ENCODE measurements at regions not wholly inside any gene's neighbourhood (a gene's known extent, or its start where the extent isn't known, plus 50 kb on each side); places are given as distances from the start of the nearest gene placed in this dataset.
A peak's percentile ranks its signal among the peaks of the same experiment; 100 is the strongest.

DNA sequence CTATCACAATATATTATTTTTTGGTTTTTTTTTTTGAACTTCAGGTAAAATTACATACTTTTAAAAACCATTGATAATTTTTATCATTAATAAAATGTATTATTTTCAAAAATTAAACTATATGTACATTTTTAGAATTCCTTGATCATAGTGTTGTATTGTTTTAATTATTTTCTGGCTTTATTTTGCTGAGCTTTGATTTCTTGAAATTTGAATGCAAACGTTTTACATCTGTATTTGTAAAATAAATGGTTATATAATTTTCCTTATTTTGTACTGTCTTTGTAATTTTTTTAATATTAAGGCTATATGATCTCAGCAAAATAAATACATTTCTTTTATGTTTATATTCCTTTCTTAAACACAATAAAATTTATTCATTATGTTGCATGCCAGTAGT is 125.6 kb downstream of the KIF2B start:
- TF ChIP-seq, protein P1, sequence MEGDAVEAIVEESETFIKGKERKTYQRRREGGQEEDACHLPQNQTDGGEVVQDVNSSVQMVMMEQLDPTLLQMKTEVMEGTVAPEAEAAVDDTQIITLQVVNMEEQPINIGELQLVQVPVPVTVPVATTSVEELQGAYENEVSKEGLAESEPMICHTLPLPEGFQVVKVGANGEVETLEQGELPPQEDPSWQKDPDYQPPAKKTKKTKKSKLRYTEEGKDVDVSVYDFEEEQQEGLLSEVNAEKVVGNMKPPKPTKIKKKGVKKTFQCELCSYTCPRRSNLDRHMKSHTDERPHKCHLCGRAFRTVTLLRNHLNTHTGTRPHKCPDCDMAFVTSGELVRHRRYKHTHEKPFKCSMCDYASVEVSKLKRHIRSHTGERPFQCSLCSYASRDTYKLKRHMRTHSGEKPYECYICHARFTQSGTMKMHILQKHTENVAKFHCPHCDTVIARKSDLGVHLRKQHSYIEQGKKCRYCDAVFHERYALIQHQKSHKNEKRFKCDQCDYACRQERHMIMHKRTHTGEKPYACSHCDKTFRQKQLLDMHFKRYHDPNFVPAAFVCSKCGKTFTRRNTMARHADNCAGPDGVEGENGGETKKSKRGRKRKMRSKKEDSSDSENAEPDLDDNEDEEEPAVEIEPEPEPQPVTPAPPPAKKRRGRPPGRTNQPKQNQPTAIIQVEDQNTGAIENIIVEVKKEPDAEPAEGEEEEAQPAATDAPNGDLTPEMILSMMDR (IDR thresholded peaks at IDR 0.05; ENCODE audit: low read length): no peak
- TF ChIP-seq EZH2 (IDR thresholded peaks at IDR 0.05; ENCODE audit: borderline replicate concordance, low read length): no peak
- Histone ChIP-seq H3K36me3 (ENCODE audit: insufficient read depth, low read length) (no peaks in the 10 kb centered on the region), H2AFZ (ENCODE audit: low read length) (no peak overlapping the region), H3K9ac (ENCODE audit: low read length) (no peak overlapping the region), H3K9me3 (ENCODE audit: low read length) (no peaks in the 10 kb centered on the region), H3K9me2 (ENCODE audit: low read depth, low read length) (no peaks in the 10 kb centered on the region), H3K4me1 (ENCODE audit: insufficient read depth, low read length, severe bottlenecking) (no peaks in the 10 kb centered on the region), H4K20me1 (ENCODE audit: insufficient read depth, low read length) (no peaks in the 10 kb centered on the region), H3K79me2 (ENCODE audit: insufficient read depth, low read length) (no peaks in the 10 kb centered on the region), H3K4me2 (ENCODE audit: low read length) (no peak overlapping the region), H3K27me3 (ENCODE audit: insufficient read depth, low read length) (no peaks in the 10 kb centered on the region), H3K27ac (ENCODE audit: low read depth, low read length, poor library complexity, severe bottlenecking) (no peak overlapping the region), H3F3A (ENCODE audit: insufficient read depth, low read length) (no peaks in the 10 kb centered on the region), H3K4me3 (ENCODE audit: low read depth, low read length, poor library complexity, severe bottlenecking) (no peak overlapping the region)

DNA sequence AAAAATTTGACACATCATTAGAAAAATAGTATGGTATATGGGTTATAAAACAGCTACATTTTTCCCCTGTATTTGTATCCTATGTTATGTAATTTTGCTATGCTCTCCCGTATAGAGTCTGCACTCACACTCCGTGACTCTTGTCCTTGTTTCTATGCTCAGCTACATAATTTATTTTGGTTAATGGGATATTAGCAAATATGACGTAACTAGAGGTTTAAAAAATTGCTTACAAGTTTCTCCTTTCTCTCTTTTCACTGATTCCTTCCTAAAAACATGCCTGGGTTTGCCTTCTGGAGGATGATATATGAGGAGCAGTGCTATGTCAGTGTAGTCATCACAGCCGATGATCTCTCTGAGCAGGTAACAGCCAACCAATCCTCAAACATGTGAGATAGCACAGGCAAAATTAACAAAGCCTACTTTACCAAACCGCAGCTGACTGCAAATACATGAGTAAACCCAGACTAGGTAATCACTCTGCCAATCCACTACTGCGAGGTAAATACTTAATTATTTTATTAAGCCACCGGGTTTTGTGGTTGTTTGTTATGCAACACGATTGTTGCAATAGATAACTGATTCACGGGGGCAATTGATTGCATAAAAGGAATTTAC is 126.9 kb downstream of the KIF2B start:
- Histone ChIP-seq H2AFZ (ENCODE audit: low read length) (no peak overlapping the region), H3K9me3 (ENCODE audit: low read length) (no peaks in the 10 kb centered on the region), H3K9ac (ENCODE audit: low read length) (no peak overlapping the region), H4K20me1 (ENCODE audit: insufficient read depth, low read length) (no peaks in the 10 kb centered on the region), H3K36me3 (ENCODE audit: insufficient read depth, low read length) (no peaks in the 10 kb centered on the region), H3F3A (ENCODE audit: insufficient read depth, low read length) (no peaks in the 10 kb centered on the region), H3K4me2 (ENCODE audit: low read length) (no peak overlapping the region), H3K79me2 (ENCODE audit: insufficient read depth, low read length) (no peaks in the 10 kb centered on the region), H3K9me2 (ENCODE audit: low read depth, low read length) (no peaks in the 10 kb centered on the region), H3K27me3 (ENCODE audit: insufficient read depth, low read length) (no peaks in the 10 kb centered on the region), H3K4me1 (ENCODE audit: insufficient read depth, low read length, severe bottlenecking) (no peaks in the 10 kb centered on the region), H3K4me3 (ENCODE audit: low read depth, low read length, poor library complexity, severe bottlenecking) (no peak overlapping the region), H3K27ac (ENCODE audit: low read depth, low read length, poor library complexity, severe bottlenecking) (no peak overlapping the region)
- TF ChIP-seq, protein P1 (IDR thresholded peaks at IDR 0.05; ENCODE audit: low read length): no peak
- TF ChIP-seq EZH2 (IDR thresholded peaks at IDR 0.05; ENCODE audit: borderline replicate concordance, low read length): no peak

DNA sequence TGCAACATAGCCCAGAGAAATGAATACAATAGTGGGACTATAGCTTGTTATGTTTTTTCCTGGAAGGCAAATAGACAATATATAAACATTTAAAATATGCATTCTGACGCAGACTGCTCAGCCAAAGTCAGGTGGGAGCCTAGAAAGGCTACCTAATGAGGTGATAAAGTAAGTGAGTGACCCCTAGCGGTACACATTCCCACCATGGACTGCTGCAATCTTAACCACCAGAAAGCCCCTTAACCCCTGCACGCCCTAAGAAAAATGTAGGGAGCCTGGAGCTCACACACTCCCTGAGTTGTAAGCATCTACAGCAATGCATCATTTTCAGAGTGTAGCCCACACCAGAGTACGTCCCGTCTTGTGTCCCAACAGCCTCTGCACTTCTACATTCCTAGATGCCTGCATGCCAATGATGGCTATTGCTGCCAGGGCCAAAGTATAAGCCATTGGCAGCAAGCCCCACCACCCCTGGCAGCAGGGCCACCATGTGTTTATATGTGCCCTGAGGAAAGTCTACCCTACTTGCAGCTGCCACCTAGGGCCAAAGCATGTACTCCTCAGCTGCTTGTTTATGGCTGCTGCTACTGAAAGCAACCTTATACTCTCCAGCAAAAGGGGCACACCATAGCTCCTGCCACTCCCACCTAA is 127.6 kb downstream of the KIF2B start:
- no peaks in the 10 kb centered on the region for H3K27me3 ChIP-seq (ENCODE audit: insufficient read depth, low read length)
- no peak overlapping the region for H3K9ac ChIP-seq (ENCODE audit: low read length)
- H4K20me1 ChIP-seq (ENCODE audit: insufficient read depth, low read length): no peaks in the 10 kb centered on the region
- no peaks in the 10 kb centered on the region for H3K9me3 ChIP-seq (ENCODE audit: low read length)
- no peak overlapping the region for H3K27ac ChIP-seq (ENCODE audit: low read depth, low read length, poor library complexity, severe bottlenecking)
- H3K9me2 ChIP-seq (ENCODE audit: low read depth, low read length): no peaks in the 10 kb centered on the region
- no peak for TF ChIP-seq EZH2 (IDR thresholded peaks at IDR 0.05; ENCODE audit: borderline replicate concordance, low read length)
- TF ChIP-seq, protein P1 (IDR thresholded peaks at IDR 0.05; ENCODE audit: low read length): peak; percentile 44; the same call in 1 of the 2 replicates
- no peaks in the 10 kb centered on the region for H3K4me1 ChIP-seq (ENCODE audit: insufficient read depth, low read length, severe bottlenecking)
- no peaks in the 10 kb centered on the region for H3F3A ChIP-seq (ENCODE audit: insufficient read depth, low read length)
- no peak overlapping the region for H2AFZ ChIP-seq (ENCODE audit: low read length)
- H3K79me2 ChIP-seq (ENCODE audit: insufficient read depth, low read length): no peaks in the 10 kb centered on the region
- H3K36me3 ChIP-seq (ENCODE audit: insufficient read depth, low read length): no peaks in the 10 kb centered on the region
- no peak overlapping the region for H3K4me3 ChIP-seq (ENCODE audit: low read depth, low read length, poor library complexity, severe bottlenecking)
- H3K4me2 ChIP-seq (ENCODE audit: low read length): no peak overlapping the region

Data from OCI-LY1 (cell line).